ENCODE measurements at regions not wholly inside any gene's neighbourhood (a gene's known extent, or its start where the extent isn't known, plus 50 kb on each side); places are given as distances from the start of the nearest gene placed in this dataset.

DNA sequence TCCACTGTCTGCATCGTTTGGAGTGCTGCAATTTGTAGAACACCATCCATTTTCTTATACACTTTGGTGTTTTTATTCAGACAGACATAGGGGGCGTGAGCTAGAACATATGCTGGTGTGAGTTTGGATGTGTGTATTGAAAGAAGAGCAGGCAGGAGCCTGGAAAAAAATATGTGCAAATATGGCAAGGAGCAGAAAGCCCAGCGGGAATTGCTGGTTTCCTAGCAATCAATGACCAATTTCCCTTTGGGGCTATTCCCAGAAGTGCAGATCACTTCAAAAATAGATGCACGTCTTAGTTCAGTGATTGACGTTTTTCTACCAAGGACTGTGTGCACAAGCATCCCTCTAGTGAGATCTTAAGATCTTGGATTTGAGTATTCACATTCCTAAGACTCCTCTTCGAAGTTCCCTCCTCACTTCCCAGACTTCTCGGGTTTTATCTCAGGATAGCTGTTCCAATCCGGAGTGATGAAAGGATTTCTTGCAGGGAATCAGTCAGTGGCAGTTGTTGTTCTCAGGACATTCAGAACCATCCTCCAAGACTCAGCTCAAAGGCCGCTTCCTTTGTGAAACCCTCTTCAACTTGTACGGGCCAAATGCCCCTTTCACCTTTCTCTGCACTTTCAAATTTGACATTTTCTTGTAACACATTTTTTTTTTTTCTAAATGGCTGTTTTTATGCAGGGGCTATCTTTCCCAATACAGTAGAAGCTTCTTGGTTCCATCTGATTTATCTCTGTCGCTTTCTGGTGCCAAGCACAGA, 268.7 kb upstream of the ASIC2 start:
- H3K9me3 ChIP-seq (ENCODE audit: control insufficient read depth in 4 of 4, low read length in 3 of 4), result peaks cover 1 to 3% (median 2%) of the 10 kb centered on the region in 4 donors
- no peak overlapping the region for H3K9ac ChIP-seq (ENCODE audit: low read depth in 1 of 2, low read length in 2 of 2)
- no peaks in the 10 kb centered on the region for H3K4me1 ChIP-seq (ENCODE audit: control insufficient read depth in 4 of 4, insufficient read depth in 4 of 4, low read length in 3 of 4)
- H3K4me3 ChIP-seq (ENCODE audit: low read depth in 1 of 3, low read length in 3 of 3), result no peak overlapping the region
- WGBS, result 55% methylated on average over 11 of the region's 11 CpGs
- no peaks in the 10 kb centered on the region for H3K27me3 ChIP-seq (ENCODE audit: control insufficient read depth in 4 of 4, insufficient read depth in 4 of 4, low read length in 3 of 4)
- no peak for DNase-seq (ENCODE audit: low spot score)
- H3K36me3 ChIP-seq (ENCODE audit: control insufficient read depth in 4 of 4, insufficient read depth in 3 of 4, low read depth in 1 of 4, low read length in 3 of 4), result no peaks in the 10 kb centered on the region
- no peak for TF ChIP-seq FOXA2 (IDR thresholded peaks at IDR 0.05)
- no peak for TF ChIP-seq REST (IDR thresholded peaks at IDR 0.05)
- no peak for TF ChIP-seq FOXA1 (IDR thresholded peaks at IDR 0.05)
- TF ChIP-seq GABPA (IDR thresholded peaks at IDR 0.05 in 1 of 2, conservative IDR thresholded peaks at IDR 0.05 in 1 of 2), result no peak
- TF ChIP-seq, protein P1, sequence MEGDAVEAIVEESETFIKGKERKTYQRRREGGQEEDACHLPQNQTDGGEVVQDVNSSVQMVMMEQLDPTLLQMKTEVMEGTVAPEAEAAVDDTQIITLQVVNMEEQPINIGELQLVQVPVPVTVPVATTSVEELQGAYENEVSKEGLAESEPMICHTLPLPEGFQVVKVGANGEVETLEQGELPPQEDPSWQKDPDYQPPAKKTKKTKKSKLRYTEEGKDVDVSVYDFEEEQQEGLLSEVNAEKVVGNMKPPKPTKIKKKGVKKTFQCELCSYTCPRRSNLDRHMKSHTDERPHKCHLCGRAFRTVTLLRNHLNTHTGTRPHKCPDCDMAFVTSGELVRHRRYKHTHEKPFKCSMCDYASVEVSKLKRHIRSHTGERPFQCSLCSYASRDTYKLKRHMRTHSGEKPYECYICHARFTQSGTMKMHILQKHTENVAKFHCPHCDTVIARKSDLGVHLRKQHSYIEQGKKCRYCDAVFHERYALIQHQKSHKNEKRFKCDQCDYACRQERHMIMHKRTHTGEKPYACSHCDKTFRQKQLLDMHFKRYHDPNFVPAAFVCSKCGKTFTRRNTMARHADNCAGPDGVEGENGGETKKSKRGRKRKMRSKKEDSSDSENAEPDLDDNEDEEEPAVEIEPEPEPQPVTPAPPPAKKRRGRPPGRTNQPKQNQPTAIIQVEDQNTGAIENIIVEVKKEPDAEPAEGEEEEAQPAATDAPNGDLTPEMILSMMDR (IDR thresholded peaks at IDR 0.05; ENCODE audit: low read depth, low read length, missing input control), result no peak
- TF ChIP-seq JUND (IDR thresholded peaks at IDR 0.05), result no peak
- TF ChIP-seq SP1 (IDR thresholded peaks at IDR 0.05), result no peak
- TF ChIP-seq, protein P2, sequence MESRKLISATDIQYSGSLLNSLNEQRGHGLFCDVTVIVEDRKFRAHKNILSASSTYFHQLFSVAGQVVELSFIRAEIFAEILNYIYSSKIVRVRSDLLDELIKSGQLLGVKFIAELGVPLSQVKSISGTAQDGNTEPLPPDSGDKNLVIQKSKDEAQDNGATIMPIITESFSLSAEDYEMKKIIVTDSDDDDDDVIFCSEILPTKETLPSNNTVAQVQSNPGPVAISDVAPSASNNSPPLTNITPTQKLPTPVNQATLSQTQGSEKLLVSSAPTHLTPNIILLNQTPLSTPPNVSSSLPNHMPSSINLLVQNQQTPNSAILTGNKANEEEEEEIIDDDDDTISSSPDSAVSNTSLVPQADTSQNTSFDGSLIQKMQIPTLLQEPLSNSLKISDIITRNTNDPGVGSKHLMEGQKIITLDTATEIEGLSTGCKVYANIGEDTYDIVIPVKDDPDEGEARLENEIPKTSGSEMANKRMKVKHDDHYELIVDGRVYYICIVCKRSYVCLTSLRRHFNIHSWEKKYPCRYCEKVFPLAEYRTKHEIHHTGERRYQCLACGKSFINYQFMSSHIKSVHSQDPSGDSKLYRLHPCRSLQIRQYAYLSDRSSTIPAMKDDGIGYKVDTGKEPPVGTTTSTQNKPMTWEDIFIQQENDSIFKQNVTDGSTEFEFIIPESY (IDR thresholded peaks at IDR 0.05), result no peak
- no peak for TF ChIP-seq HNF4A (conservative IDR thresholded peaks at IDR 0.05)
- TF ChIP-seq RXRA (IDR thresholded peaks at IDR 0.05), result no peak
- no peak for TF ChIP-seq MAX (IDR thresholded peaks at IDR 0.05)
- no peak for TF ChIP-seq TAF1 (conservative IDR thresholded peaks at IDR 0.05)
- no peak for TF ChIP-seq YY1 (IDR thresholded peaks at IDR 0.05)
- TF ChIP-seq EGR1 (IDR thresholded peaks at IDR 0.05; ENCODE audit: low read depth in 2 of 2), result no peak
- no peak for TF ChIP-seq HNF4G (IDR thresholded peaks at IDR 0.05)
- TF ChIP-seq RAD21 (IDR thresholded peaks at IDR 0.05), result no peak
- TF ChIP-seq ATF3 (IDR thresholded peaks at IDR 0.05), result no peak
- no peak for TF ChIP-seq NR2F2 (IDR thresholded peaks at IDR 0.05)
- H3K27ac ChIP-seq (ENCODE audit: low read depth in 1 of 2, low read length in 2 of 2), result no peak overlapping the region

Measured in liver (tissue), 8 donors.